IPS-18c (cell line): ENCODE measurements at regions not wholly inside any gene's neighbourhood (a gene's known extent, or its start where the extent isn't known, plus 50 kb on each side); places are given as distances from the start of the nearest gene placed in this dataset.
"Not testable (repeated sequence)": the region's sequence is repeated elsewhere in the genome, so short reads cannot be mapped to it uniquely, and the experiment has no call there.

Source experiments
- H3K4me3 ChIP-seq: 2 replicates; pipeline ENCODE4 v1.7.0; 2013; ENCODE audit warnings: low read depth, mild to moderate bottlenecking, low read length, moderate library complexity; ENCODE audit not compliant: insufficient read depth
- H3K9me3 ChIP-seq: one replicate; pipeline ENCODE4 v1.6.1; 2013; ENCODE audit warnings: mild to moderate bottlenecking, low read length, moderate library complexity; ENCODE audit not compliant: control insufficient read depth, insufficient read depth

DNA sequence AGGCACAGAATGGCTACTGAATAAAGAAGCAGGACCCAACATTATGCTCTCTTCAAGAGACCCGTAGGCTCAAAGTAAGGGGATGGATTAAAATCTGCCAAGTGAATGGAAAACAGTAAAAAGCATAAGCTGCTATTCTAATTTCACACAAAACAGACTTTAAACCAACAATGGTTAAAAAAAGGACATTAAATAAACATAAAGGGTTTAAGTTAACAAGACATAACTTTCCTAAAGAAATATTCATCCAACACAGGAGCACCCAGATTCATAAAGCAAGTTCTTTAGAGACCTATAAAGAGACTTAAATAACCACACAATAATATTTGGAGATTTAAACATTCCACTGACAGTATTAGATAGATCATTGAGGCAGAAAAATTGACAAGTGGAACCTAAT is 624.5 kb downstream of the RFPL4B start:
- no peak overlapping the region for H3K4me3 ChIP-seq
- peaks cover 2% of the 10 kb centered on the region for H3K9me3 ChIP-seq

DNA sequence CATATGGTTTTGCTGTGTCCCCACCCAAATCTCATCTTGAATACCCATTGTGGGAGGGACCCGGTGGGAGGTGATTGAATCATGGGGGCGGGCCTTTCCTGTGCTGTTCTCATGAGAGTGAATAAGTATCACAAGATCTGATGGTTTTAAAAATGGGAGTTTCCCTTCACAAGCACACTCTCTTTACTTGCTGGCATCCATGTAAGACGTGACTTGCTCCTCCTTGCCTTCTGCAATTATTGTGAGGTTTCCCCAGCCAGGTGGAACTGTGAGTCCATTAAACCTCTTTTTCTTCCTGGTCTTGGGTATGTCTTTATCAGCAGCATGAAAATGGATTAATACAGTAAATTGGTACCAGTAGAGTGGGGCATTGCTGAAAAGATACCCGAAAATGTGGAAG is 627.8 kb downstream of the RFPL4B start:
- not testable (repeated sequence) for H3K9me3 ChIP-seq, H3K4me3 ChIP-seq

DNA sequence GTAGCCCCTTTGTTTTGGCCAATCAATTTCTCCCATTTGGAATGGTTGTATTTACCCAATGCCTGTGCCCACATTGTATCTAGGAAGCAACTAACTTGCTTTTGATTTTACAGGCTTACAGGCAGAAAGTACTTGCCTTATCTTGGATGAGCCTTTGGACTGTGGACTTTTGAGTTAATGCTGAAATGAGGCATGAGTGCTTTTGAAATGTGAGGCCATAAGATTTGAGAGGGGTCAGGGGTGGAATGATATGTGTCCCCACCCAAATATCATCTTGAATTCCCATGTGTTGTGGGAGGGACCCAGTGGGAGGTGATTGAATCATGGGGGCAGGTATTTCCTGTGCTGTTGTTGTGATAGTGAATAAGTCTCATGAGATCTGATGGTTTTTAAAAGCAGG is 629.4 kb downstream of the RFPL4B start:
- not testable (repeated sequence) for H3K4me3 ChIP-seq, H3K9me3 ChIP-seq

DNA sequence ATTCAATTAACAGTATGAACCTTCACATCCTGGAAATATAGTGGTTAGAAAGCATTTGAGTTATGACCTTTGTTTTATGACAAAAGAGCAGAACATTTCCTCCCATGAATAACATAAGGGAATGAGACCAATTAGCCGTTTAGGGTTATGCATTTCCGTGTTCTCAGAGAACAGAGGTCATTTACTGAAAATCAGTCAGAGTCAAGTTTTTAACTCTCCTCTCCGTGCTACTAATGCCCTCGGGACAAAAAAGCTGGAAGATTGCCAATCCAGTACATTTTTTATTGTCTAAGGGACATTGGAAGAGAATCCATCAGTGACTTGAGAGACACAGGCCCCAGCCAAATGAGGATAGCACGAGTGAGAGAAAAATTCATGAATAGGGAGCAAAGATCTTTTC is 632.7 kb downstream of the RFPL4B start:
- no peaks in the 10 kb centered on the region for H3K9me3 ChIP-seq

DNA sequence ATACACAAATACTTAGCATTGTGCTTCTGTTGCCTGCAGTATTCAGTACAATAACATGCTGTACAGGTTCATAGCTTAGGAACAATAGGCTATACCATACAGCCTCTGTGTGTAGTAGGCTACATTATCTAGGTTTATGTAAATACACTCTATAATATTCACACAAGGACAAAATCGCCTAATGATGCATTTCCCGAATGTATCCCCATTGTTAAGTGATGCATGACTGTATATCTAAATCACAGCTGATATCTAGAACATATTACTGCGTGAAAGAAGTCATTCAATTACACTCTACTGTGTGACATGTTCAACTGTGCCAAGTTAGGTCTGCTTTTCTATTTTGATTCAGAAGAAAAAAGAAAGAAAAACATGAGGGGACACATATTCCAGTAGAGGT is 633.5 kb downstream of the RFPL4B start:
- Histone ChIP-seq H3K9me3 (no peaks in the 10 kb centered on the region), H3K4me3 (no peak overlapping the region)

More for the DNA sequence above, 632.7 kb downstream of the RFPL4B start:
- H3K4me3 ChIP-seq: no peak overlapping the region

DNA sequence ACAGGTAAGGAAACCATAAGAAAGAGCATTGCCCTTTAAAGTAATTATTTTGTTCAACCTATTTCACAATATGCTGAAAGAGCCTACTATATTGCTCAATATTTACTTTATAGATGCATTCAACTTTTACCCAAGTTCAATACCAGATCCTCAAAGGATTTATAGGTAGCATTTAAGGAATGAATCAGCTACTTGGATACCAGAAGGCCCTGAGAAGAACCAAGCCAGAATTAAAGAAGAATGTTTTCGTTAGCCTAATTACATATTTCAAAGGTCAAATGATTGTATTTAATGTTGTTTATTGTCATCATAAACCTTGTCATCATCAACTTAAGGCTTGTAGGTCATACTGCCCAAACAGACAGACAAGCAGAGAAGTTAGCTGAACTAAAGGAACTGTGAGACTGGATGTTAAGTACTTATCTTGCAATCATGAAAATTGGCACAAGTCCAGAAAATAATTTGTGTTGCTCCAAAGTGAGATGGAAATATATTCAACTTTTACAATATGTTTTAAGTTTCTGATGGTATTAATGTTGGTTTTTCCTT is 636.7 kb downstream of the RFPL4B start:
- H3K9me3 ChIP-seq: no peaks in the 10 kb centered on the region

DNA sequence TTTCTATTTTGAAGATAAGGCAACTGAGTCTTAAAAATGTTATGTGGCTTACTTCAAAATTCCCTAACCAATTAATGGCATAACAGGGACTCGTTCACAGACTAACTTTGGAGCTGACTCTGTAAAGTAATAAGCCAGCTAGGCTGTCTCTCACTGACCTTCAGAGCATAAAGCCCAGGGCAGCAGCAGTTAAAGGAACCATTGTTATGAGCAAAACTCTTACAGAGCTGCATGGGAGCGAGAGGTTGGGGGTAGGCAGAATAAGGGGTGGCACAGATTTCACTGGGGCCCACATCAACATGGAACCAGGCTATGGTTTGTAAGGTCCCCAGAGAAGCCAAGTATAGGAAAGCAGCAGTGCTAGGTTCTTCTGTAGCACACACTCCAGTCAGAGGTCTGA is 637.8 kb downstream of the RFPL4B start:
- no peaks in the 10 kb centered on the region for H3K9me3 ChIP-seq
- H3K4me3 ChIP-seq: no peak overlapping the region

More for the DNA sequence above, 636.7 kb downstream of the RFPL4B start:
- no peak overlapping the region for H3K4me3 ChIP-seq

DNA sequence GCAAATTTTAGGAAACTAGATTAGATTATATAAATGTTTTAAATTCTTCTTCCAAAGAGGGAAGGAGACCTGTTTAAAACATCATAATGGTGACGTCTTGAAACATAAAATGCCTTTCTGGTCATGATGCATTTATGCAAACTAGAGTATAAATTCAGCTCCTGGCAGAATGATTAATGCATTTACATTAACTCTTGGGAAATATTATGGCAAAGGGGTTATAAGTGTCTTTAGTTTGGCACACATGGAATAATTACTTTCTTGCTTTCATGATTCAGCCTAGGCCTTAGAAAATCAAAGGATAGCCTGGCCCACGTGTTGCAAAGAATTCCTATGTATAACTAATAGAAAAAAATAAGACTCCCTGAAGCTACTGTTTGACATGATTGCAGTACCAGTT is 639.2 kb downstream of the RFPL4B start:
- Histone ChIP-seq H3K9me3 (no peaks in the 10 kb centered on the region), H3K4me3 (no peak overlapping the region)

DNA sequence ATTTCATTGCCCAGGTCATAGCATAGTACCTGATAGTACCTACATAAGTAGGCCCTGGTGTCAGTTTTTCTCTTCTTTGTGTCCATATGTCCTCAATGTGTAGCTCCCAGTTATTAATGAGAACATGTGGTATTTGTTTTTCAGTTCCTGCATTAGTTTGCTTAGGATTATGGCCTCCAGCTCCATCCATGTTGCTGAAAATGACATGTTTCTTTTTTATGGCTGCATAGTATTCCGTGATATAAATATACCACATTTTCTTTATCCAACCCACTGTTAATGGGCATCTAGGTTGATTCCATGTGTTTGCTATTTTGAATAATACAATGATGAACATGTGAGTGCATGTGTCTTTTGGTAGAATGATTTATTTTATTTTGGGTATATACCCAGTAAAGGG is 641.6 kb downstream of the RFPL4B start:
- no peak overlapping the region for H3K4me3 ChIP-seq
- H3K9me3 ChIP-seq: no peaks in the 10 kb centered on the region

DNA sequence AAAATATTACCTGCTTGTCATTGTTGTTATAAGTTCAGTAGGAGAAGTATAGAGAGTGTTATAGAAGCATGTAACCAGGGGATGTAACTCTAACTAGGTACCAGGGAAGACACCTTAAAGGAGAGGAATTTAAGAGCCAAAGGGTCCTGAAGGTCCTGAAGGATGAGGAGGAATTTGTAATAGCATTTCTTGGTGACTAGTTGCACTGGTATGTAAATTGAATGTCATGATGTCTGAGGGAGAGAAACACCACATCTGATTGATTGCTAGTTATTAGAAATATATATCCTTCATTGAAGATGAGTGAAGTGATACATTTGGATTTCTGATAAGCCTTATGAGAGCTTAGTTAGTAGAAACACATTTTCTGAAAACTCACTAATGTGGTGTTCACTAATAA is 643.8 kb downstream of the RFPL4B start:
- no peaks in the 10 kb centered on the region for H3K9me3 ChIP-seq

DNA sequence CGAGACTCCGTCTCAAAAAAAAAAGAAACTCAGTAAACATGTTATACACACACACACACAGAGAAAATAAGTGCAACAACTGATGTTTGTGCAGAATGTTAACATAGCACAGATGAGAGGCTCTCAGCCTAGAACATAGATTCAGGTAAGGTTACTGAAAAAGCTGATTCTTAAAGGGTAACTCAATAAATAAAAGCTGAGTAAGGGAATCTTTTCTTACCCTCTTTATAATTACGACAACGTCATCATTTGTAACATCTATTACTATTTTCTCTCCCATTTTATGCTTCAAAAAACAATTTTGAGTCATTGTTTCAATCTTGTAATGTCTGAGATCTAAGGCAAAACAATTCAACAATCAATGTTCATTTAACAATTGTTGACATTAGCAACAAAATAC is 644.8 kb downstream of the RFPL4B start:
- Histone ChIP-seq H3K9me3 (no peaks in the 10 kb centered on the region), H3K4me3 (no peak overlapping the region)

More for the DNA sequence above, 643.8 kb downstream of the RFPL4B start:
- no peak overlapping the region for H3K4me3 ChIP-seq

DNA sequence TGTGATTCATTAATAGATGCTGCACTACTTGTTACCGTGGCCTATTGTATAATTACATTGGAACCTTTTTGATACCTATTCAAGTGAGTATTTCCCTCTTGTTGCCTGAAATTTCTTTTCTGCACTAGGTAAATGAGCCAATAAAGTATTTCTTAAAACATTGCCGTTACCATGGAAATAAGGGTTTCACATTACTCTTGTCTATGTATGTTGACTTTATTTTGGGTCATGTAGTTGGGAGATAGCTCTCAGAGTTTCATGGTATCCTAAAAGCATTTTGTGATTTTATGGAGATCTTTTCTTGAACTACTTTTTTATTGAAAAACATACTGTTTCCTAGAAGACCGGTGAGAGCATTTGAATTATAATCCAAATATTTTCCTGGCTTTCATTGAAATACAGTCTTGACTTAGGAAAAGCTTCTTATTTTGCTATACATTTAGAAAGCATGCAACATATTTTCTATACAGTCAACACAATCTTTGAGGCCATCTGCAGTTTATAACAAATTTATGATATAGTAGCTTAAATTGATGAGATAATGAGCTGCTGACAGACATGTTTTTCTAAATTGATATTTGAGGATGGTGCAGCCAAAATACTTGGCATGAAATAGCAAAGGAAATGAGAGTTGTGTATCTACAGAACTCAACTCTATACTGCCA is 650.4 kb downstream of the RFPL4B start:
- no peak overlapping the region for H3K4me3 ChIP-seq
- H3K9me3 ChIP-seq: no peaks in the 10 kb centered on the region

DNA sequence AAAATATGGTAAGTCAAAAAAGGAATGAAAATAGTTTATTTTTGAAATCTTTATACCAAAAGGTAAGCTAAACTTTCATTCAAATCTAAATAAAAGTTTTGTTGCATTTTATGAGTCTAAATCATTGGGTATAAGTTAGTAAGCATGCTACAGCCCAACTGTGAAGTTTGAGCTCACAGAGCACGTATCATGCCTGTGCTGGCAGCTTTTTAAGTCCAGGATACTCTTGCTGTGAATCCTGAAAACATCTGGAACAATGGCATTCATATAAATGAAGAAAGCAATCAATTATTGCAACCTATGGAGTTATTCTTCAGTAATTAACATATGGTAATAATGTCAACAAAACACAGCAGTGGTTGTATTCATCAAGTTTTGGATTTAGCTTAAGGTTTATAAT is 656.9 kb downstream of the RFPL4B start:
- Histone ChIP-seq H3K4me3 (no peak overlapping the region), H3K9me3 (no peaks in the 10 kb centered on the region)

DNA sequence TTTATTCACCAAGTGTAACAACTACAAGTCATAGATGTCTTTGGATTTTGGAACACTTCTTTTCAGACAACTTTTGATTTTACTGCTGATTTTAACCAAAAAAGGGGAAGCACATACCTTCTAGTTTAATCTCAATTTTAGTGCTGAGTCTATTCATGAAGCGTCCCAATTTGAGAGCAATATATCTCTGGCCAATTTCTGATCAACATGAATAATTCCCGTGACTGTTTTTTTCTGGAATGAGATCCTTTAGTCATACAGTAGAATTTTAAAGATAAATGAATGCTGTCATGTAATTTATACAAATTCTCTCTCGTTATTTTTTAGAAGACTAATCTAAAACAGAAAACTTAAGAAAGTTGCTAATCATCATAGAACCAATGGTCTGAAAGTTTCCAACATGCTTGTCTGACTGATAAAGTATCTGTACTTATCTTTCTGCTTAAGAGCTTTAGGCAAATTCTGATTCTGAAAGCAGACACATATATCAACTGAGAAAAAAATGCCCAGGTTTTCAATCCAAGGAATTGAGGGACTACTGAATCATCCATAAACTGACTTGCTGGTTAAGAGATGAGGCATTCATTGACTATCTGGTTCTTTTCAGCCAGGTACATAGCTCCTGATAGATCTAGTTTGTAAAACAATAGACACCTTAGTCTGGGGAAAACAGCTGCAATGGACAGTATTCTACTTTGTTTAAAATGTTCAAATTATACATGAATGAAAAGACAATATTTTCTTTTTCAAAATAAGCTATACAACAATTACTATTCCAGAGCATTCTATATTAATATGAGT is 657.5 kb downstream of the RFPL4B start:
- Histone ChIP-seq H3K9me3 (no peaks in the 10 kb centered on the region), H3K4me3 (no peak overlapping the region)

DNA sequence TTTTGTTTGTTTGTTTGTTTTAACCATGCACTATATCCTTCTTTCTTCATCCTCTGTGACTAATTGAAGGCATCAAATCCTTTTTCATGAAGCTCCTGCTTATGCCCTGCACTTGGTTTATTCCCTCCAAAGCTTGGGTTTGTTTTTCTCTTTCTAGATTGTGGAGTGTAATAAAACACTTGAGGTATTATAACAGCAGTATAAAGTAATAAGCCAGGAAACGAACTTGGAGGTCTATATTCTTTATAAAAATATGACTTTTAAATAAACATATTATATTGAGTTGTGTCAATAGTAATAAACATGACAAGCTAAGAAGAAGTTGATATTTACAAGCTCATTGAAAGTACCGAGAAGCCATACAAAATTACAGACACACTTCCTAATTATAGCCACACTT is 659.4 kb downstream of the RFPL4B start:
- Histone ChIP-seq H3K9me3 (no peaks in the 10 kb centered on the region), H3K4me3 (no peak overlapping the region)

DNA sequence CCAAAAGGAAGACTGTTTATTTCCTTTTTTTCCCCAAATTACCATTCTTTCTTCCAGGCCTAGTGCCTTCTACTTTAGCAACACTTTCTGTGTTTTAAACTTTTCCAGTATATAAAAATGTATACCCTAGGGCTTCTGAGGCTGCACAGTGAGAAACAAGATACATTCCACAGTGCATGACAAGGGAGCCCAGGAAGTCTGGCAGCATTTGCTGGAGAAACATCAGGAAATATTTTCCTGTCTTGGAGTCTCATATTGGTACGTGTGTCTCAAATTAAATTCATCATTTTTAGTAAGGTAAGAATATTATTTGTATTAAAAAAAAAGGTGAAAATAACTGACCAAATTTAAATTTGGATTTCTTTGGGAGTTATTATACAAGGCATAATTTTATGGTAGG is 662.6 kb downstream of the RFPL4B start:
- Histone ChIP-seq H3K9me3 (no peaks in the 10 kb centered on the region), H3K4me3 (no peak overlapping the region)

DNA sequence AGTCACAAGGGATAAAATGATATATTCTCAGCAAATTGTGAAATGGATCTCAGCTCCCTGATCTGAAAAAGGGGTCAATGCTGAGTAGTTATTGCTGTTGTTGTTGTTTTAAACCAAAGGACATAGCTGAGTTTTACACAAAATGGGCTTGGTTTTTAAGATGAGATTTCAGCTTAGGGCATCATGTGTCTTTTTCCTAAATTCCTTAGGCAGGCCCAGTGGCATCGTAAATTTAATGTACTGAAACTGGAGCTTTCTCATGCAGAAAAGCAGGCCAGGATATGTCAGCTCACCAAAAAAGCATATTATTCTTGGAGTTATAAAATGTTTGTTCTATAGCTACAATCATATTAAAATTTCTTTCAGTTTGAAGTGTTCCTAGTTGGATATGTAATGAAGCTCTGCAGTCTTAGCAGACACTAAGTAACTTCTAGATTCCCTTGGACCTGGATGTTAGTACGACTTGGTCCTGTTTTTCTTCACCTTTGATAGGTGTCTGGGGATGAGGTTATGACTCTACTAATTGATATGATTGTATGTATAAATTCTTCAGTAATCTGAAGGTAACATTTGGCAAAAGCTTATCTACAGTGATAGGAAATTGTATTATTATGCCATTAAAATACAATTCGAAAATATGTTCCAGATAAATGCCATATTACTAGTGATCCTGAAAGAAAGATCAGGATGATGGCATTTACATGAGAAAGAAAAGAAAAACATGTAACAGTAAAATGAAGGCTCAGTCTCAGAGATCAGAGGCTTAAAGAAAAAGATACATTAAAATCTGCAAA is 663.3 kb downstream of the RFPL4B start:
- H3K4me3 ChIP-seq: no peak overlapping the region

DNA sequence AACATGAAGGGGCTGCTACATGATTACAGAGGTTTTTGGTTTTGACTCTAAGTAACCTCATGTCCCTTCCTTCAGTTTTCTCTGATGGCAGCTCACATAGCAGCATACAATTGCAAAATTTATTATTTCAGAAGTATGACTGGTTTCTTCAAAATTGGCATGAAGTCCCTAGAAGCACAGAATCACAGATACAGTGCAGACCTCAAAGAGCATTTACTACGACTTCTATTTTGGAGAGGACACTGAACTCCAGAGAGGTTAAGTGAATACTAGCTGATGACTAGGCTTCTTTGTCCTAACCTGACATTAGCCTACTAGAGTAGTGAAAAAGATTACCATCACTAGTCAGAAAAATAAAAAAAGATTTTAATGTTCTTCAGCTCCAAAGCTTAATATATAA is 664.3 kb downstream of the RFPL4B start:
- H3K9me3 ChIP-seq: no peaks in the 10 kb centered on the region
- H3K4me3 ChIP-seq: no peak overlapping the region

More for the DNA sequence above, 663.3 kb downstream of the RFPL4B start:
- no peaks in the 10 kb centered on the region for H3K9me3 ChIP-seq
